HG02870 (cell line): ENCODE measurements at regions not wholly inside any gene's neighbourhood (a gene's known extent, or its start where the extent isn't known, plus 50 kb on each side); places are given as distances from the start of the nearest gene placed in this dataset.

ENCODE experiments used
- ATAC-seq: cut with Tn5 transposase; IDR thresholded peaks from one replicate; pipeline ENCODE4 v1.9.1; 2021; ENCODE audit warnings: mild to moderate bottlenecking, moderate library complexity; ENCODE audit not compliant: unreplicated experiment

DNA sequence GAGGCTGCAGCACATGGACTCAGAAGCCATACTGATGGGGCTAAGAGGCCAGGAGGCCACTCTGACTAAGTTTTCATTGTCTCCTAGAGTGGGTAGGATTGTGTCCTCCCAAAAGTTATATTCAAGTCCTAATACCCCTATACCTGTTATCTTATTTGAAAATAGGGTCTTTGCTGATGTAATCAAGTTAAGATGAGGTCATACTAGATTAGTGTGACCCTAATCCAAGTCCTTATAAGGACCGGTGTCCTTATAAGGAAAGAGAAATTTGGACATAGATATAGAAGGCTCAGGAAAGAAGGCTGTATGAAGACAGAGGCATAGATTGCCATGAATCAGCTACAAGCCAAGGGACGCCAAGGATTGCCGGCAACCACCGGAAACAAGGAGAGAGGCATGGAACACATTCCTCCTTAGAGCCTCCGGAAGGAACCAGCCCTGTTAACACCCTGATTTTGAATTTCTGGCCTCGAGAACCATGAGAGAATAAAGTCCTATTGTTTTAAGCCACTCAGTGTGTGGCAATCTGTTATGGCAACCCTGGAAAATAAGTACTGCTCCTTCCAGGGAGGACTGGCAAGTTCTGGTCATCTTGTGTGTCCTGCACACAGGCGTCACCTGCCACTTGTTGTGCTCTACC, 157.0 kb downstream of the EMX2 start:
- no peak for ATAC-seq

DNA sequence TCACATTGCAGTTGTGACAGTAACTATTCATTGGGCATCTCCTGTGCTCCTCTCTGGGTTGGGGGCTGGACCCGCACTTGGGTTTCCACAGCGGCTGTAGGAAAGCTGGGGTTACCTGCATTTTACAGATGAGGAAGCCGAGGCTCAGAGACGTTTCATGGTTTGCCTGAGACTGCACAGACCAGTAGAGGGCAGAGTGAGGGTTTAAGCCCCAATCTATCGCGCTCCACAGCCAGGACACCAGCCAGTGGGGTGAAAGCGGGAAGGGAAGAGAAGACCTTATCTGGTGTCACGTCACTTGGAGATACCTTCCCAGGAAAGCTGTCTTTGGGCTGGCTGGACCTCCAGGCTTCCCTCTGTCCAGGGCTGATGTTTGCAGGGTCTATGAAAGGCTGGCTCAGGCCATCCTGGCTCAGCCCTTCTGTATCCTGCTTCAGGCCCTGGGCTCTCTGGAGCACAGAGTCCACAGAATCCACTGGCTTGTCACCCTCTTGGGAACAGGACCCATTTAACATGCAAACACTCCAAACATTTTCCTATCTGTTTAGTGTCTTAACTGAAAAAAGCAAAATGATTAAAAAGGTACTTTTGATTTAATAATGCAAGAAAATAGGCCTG, 167.7 kb downstream of the EMX2 start:
- ATAC-seq = no peak

DNA sequence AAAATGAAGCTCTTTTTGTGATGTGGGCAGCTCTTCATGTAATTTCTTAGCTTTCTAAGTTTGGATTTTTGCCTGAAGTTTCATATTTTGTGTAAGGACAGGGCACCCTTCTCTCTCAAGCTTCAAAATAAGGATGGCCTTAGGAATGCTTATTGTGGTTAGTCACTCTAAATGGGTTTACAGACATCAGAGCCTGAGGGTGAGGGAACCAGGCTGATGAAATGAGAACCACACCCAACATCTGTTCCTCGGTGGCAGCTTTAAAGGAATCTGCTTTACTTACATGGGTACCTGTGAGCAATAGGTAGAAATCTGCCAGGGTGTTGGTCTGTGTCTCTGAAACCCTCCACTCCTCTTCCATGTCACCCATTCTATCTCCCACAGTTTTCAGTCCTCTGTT, 174.3 kb downstream of the EMX2 start:
- ATAC-seq = no peak

DNA sequence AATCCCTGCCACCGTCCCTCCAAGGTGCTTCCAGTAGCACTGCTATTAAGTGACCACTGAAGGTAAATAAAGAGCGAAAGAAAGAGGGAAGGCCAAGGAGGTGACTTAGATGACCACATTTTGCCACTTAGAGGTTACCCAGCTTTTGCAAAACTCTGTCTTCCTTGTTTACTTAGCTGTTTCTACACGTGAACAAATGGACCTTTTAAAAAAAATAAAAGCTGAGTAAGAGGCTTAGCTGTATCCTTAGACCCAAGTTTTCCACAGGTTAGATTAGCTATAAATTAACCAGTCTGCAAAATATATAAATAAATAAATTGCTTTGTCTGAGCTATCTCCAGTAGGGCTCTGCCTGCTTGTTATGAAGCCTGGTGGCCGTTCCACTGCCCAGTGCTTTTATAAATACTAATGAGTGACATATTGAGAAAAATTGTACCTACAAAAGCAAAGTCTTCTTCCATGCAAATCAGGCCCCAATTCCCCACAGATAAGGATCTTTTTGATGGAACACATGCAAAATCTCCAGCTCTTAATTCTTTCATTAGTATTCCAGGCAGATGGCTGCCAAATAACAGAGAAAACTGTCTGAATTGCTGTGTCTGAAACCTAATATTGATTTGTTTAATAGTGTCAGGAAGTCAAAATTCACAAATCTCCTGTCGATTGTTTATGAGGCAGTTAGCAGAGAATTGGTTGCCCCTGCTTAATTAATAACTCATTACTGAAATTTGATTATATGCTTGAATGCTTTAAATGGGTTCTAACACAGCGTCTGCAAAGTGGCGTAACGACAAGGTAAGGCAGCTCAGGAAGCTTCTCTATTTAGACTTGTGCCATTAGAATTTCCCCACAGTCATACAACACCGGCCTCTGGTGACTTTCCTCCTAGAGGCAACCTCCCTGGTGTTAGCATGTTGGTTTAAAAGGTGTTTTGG, 176.7 kb downstream of the EMX2 start:
- ATAC-seq = no peak

DNA sequence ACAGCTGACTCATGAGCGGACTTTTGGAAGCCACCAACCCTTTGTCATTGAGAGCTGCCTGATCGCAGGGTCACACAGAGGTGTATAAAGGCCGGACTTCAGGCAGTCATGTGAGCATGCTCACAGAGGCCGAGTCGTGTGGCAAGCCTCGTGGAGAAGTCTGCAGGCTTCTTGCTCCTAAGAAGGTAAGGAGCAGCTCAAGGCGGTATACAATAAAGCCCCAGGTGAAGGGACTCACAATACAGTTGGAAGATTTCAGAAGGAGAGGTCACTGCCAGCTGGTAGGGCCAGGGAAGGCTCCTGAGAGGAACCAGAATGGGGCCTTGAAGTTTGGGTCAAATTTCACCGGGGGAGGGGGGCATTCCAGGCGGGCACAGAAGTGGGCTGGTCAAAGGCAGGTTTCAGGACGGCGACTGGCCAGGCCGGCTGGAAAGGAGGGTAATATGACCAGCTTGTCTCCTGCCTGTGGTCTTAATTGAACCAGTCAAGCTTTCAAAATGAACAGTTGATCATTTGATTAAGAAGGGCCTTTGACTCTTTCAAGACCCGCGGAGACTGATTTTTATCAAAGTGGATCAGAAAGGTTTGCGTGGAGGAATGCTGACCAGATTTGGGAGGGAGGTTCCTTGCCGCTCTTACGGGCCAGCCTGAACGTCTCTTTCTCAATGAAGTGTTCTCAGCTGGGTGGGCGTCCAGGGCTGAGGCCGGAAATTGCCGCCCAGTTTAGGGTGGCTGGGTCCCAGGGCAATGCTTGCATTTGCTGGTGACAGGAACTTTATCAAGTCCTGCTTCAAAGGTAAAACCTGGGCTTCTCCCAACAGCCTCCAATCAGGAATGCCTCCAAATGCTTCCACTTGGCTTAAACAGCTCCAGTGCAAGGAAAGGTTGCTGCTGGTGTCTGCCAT, 178.6 kb downstream of the EMX2 start:
- no peak for ATAC-seq

DNA sequence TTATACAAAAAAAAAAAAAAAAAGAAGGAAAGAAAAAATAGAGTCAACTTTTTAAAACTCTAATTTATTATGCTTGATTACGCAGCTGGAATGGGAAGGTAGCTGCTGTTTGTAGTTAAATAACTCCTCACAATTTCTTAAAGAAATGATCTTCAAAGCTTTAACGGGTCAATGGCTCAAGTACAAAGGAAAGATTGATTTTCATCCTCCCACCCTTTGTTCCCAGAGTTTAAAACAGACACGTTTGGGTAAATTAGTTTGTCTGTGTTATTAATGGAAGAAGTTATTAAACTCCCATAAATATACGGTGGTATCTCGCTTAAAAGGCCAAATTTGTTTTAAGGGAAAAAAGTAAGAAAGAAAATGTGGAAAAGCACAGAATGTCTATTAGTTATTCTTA, 179.3 kb downstream of the EMX2 start:
- ATAC-seq = no peak

DNA sequence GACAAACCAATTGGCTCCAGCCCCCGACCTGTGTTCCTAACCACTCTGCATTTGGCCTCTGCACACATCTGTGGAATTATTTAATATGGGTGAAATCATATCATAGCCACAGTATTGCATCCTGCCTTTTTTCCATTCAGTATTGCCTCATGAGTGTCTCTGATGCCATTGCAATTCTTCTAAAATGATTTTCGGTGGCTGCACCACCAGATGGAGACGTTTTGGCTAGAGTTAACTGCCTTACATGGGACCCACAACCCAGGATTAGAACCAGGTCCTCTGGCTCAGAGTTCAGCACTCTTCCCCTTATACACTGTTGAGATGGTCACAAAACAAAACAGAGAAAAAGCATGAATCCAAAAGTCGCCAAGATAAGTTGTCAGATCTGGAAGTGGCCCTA, 180.8 kb downstream of the EMX2 start:
- no peak for ATAC-seq

DNA sequence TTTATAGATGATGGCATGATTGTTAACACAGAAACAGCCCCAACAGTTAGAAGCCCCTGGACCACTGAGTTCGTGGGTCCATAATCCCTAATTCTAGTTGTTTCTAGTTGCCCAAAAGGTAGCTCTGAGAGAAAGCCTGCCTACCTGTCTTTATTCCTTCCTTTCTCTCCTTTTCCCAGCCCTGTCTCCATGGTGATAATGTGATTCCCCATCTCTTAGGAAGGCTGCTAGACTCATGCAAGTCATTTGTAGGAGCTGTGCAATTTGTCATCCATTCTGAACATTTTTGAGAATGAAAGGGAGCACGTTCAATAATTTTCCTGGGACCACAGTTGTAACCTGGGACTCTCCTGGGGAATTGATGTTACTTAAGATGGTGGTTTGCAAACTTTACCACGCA, 183.4 kb downstream of the EMX2 start:
- ATAC-seq = no peak

DNA sequence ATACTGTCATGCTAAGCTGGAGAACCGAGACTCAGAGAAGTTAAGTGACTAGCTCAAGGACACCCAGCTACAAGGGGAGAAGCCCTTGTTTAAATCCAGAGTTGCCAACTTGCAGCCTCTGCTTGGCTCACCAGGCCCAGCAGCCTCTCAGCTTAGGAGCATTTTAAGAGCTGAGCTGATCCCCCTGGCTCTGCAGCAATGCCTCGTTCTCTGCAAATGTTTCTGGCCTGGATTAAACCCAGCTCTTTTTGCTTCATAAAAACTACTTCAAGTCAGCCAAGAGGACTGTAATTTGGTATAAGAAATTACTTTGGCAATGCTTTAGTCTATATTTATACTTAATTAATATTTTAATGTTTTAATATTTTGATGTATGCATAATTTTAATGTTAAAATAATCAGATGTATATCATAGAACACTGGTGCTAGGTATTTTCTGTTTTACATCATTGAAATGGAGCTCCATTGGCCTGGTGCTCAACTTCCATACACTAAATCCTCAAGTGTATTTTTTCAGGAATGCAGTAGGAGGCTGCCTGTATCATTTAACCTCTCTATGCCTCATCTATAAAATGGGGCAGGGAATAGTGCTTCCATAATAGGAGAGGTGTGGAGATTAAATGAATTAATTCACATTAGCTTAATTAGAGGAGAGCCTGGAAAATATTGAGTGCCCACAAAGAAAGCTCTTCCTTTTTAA, 184.2 kb downstream of the EMX2 start:
- ATAC-seq = no peak

DNA sequence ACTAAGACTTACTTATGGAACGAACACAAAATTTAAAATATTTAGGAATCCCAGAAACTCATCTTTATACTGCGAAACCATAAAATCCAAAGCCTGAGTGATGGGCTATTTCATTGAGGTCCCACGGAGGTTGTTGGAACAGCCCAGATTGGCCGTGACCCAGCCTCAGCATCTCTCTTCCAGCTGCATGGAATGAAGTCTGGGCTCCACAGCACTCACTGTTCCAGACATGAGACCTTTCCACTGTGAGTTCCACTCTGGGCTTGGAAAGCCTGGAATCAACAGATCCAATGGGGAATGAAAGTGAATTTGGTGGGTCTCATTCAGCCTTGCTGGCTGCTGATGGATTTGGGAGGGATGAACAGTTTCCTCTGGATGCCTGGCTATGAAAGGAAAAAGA, 184.9 kb downstream of the EMX2 start:
- ATAC-seq = no peak

DNA sequence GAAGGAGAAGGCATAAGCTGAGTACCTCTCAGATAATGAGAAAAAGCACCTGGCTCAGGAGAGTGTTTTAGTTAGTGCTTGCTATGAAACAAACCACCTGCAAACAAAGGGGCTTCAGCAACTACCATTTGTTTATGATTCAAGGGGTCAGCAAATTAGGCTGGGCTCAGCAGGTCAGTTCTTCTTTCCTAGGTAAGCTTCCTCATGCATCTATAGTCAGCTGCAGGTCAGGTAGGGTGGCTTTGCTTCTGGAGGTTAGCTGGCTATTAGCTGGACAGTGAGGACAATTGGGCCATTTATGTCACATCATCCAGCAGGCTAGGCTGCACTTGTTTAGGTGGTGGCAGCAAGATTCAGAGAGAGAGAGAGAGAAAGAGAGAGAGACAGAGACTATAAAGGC, 185.5 kb downstream of the EMX2 start:
- no peak for ATAC-seq

DNA sequence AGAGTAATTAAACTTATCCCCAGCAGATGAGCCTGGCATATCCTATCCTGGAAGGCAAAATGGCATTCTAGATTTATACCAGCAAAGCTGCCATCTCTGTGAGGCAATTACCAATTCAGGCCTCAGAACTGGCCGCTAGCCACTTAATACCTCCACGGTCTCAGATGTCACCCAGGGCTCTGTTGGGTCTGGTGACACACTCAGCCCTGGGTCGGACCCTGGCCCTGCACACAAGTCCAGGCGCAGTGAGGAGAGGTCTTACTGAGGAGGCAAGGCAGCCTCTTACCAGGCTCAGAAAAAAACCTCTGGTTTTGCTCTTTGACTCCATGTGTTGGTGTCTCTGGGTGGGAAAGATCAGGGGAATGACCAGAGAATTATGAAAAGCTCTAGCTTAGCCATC, 186.6 kb downstream of the EMX2 start:
- ATAC-seq = no peak

DNA sequence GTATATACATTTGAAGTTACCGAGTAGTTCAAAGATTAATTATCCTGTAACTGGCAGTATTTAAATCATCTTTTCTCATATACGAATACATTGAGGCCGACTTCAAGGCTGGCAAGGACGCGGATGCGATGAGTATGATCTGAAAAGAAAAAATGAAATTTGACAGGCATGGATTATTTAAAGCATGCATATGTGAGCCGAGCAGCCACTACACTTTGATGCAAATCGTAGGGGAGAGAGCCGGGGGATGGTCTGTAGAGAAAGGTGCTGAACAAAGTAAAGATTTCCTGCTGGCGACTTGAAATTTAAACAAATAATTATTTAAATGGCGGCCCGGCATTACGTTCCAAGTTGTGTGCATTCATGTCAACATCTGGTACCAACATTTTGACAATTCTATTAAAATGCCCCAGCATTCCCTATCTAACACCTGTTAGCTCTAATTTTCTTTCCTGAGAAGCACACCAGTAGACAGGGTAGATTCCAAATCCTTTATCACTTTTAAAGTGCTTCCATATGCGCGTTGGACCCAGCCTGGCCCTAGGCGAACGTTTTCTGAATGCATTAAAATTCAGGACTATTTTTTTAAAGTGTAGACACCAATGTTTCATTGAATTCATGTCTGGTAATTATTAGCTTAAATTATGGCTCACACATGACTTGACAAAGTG, 188.7 kb downstream of the EMX2 start:
- ATAC-seq = no peak

DNA sequence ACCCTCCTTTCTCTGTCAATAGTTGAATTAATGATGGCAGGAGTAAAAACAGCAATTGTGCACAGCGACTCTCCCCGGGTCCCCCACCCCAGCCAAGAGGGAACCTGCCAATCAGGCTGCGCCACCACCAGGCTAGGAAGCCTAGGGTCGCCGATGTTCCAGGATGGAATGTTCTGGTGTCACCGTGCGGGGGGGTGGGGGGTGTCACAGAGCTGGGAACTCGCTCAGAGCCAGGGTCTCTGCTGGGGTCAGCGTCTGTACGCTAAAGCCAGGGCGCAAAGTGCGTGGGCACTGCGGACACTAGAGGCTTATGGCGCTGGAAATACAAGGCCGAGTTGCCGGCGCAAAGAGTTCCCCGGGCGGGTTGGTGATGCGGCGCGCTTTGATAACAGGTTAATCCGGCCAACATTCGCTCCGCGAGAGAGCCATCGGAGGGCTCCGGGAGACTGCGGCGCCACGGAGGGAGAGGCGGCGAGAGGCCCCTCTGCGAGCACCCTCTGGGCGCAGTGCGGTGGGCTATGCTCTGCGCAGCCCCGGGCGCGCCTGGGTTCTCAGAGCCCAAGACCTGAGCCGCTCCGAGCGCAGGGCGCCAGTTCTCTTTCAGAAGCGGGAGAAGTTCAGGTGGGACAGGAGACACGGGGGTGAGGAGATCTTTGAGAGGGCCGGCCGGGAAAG, 192.3 kb downstream of the EMX2 start:
- no peak for ATAC-seq

DNA sequence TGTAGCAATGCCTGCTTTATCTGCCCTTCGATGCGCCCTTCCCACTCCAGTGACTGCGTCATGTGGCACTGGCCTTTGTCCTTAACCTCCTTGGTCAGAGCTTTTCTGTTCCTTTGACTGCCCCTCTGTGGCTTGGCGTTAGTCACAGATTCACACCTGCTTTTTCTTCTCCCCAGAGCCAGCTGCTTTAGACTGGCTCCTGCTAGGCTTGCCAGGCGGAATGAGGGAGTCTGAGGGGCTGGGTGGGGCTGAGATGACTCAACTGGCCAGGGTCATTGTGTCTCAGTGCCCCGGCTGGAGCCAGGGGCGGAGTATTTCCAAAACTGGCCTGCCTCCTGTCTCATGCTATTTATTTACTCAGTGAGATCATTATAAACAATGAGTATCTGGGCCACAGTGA, 194.1 kb downstream of the EMX2 start:
- no peak for ATAC-seq

DNA sequence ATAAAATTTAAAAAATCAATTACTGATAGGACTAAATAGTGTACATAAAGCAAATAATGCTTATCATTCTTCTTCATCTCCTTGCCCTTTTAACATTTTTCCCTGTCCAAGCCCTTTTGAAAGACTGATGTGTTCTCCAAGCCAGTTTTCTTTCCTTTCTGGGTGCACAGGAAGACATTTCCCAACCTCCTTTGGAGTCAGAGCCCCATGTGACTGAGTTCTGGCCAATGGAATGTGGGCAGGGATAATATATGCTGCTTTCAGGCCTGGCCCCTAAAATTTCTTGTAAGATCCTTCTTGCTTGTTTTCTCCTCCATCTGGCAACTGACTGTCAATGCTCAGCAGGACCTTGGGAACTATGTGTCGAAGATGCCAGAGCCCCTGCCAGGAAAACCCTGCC, 197.5 kb downstream of the EMX2 start:
- ATAC-seq = no peak

DNA sequence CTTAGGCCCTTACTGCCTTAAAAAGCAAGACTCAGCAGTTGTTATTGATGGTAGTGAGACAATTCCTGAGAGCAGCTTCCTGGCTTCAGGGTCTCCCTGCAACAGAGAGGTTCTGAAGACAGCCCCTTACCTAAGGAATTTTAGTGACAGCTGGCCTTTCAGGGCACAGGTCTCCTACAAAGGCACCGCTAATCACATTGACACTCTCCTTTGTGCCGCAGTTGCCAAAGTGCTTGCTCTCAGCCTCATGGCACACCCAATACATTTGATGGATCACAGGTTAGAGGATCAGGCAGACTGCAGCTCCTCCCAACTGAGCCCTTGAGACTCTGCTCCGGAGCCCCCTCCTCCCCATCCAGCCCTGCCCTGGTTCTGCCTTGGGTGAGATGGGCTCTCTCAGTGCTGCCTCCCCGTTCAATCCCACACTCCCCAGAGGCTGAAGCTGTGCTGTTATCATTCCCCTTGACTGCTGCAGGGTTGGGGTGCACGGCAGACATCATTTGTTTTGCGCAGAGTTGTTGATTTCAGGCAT, 198.2 kb downstream of the EMX2 start:
- ATAC-seq = no peak

DNA sequence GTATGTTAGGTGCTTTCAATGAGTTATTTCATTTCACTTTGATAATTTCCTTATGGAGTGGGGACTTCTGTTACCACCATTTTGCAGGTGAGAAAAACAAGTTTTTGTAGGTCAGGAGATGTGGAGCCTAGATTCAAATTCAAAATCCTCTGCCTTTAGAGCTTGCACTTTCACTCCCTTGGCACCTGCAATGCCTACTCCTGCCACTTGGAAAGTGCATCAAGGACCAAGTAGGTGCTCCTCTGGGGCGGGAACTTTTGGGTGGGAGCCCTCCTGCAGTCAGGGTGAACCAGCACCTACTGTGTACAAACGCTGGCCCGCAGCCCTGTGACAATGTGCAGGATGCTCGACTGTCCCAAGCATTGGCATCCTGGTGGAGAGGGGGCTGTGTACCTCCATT, 199.0 kb downstream of the EMX2 start:
- ATAC-seq = no peak

DNA sequence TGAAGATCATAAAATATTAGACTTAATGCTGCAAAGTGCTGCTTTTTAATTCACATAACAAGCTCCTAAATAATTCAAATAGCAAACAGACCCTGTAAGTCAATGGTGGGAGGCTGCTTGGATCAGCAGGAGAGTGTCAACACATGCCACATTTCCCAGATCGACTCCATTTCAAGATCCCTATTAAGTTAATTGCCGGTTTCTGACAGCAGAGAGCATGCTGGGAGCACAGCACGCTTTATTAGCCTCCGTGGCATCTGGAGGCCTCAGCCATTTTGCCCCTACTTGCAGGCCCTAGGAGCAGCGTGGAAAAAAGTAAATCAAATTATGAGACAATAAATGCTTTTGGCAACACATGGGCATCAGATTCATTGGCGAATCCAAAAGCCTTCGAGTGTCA, 201.0 kb downstream of the EMX2 start:
- no peak for ATAC-seq
